Heart left ventricle (tissue), 16 donors: ENCODE measurements at regions not wholly inside any gene's neighbourhood (a gene's known extent, or its start where the extent isn't known, plus 50 kb on each side); places are given as distances from the start of the nearest gene placed in this dataset.
"Not testable (repeated sequence)": the region's sequence is repeated elsewhere in the genome, so short reads cannot be mapped to it uniquely, and the experiment has no call there.

Source experiments
- ATAC-seq, 4 donors: fragments of 200-7000 bp; cut with Tn5 transposase; one replicate each; pipeline ENCODE4 v1.9.1; 2020 to 2022; ENCODE audit warnings: moderate library complexity in 4 of 4, mild to moderate bottlenecking in 3 of 4, moderate number of reproducible peaks in 1 of 4
- DNase-seq, 5 donors: peaks; one replicate each; pipeline ENCODE4 v3.0.0-alpha.2; 2020
- H3K27ac ChIP-seq, 12 donors: fragments of 200-600 bp; sonication (generic) in 4 of 12; one replicate each; pipeline versions ENCODE4 v1.5.0 to v1.8.0; 2016 to 2022; ENCODE audit warnings: mild to moderate bottlenecking in 2 of 12
- H3K27me3 ChIP-seq, 9 donors: fragments of 200-600 bp; sonication (generic) in 2 of 9; one replicate each; pipeline versions ENCODE4 v1.5.1 to v1.8.0; 2016 to 2022; ENCODE audit warnings: mild to moderate bottlenecking in 3 of 9
- H3K36me3 ChIP-seq, 9 donors: fragments of 200-600 bp; sonication (generic) in 2 of 9; one replicate each; pipeline versions ENCODE4 v1.5.0 to v1.8.0; 2018 to 2022; ENCODE audit warnings: mild to moderate bottlenecking in 2 of 9
- H3K4me1 ChIP-seq, 12 donors: fragments of 200-600 bp; sonication (generic) in 4 of 12; one replicate each; pipeline versions ENCODE4 v1.5.0 to v1.8.0; 2016 to 2022; ENCODE audit warnings: mild to moderate bottlenecking in 3 of 12
- H3K4me3 ChIP-seq, 12 donors: fragments of 200-600 bp; sonication (generic) in 4 of 12; one replicate each; pipeline versions ENCODE4 v1.5.0 to v1.8.0; 2017 to 2022; ENCODE audit warnings: mild to moderate bottlenecking in 9 of 12, moderate library complexity in 4 of 12
- H3K9me3 ChIP-seq, 12 donors: fragments of 200-600 bp; sonication (generic) in 4 of 12; one replicate each; pipeline versions ENCODE4 v1.5.0 to v1.8.0; 2016 to 2022; ENCODE audit warnings: mild to moderate bottlenecking in 1 of 12
- POLR2A ChIP-seq, 2 donors: fragments of 450-650 bp; IDR thresholded peaks; one replicate each; pipeline ENCODE4 v1.6.1; 2017; ENCODE audit warnings: antibody characterized with exemption in 2 of 2, mild to moderate bottlenecking in 2 of 2, moderate library complexity in 2 of 2
- WGBS, 4 donors: extraction: QIAGEN DNeasy Blood & Tissue Kit in 2 of 4; methylation state at CpG; one replicate each; pipeline versions ENCODE4 v1.1.5 to v1.1.7; 2013 to 2018; 5-methylcytosine and 5-hydroxymethylcytosine counted together
- intact Hi-C, 10 donors: fragments of 100-400 bp; cut with DNase I; formaldehyde crosslinking; loops; one replicate each; pipeline versions ENCODE4 v1.11.1 to v1.14.2; 2022
- TF ChIP-seq, protein P1 (sequence below), 12 donors: fragments of 200-600 bp; sonication (generic) in 4 of 12; IDR thresholded peaks; one replicate each; pipeline versions ENCODE4 v1.5.0 to v1.8.0; 2018 to 2022; ENCODE audit warnings: antibody characterized with exemption in 12 of 12, mild to moderate bottlenecking in 5 of 12
- donor health status: ischemic (EF 13 %, LVEDD 7.1; RV severe dilation, severe dysfunction).
- donor health status: healthy with polysubstance abuse.
- donor health status: DM: no; HTN: yes; CAD: no.
- donor health status: DM: no; HTN: no; CAD: no.
- donor health status: ischemic (EF 25% LVEDD 6.9; RV normal size, moderate dysfunction).
- donor health status: ischemic (EF 25% LVEDD 5.7; RV mildly dilated, moderate dysfunction).
- donor health status: healthy.
- donor health status: DM: yes; HTN: yes; CAD: no.
- donor health status: ischemic (EF 35%, LVEDD 5.7; RV mildly dilated, moderate dysfunction).
- donor health status: nonischemic (EF 11% LVEDD 7.7; RV severe dilation, severe dysfunction).
- donor health status: DM: yes; HTN: yes; CAD: no.
- donor health status: PGD.
- donor health status: ischemic (EF 29% LVEDD 5.4; RV normal size, mild dysfunction).
- donor health status: nonischemic (EF 23%, LVEDD 6.1; RV moderate dilation, normal function).

GRCh38 chr13:44713788-44714469 is 137.8 kb upstream of the TSC22D1 start:
- Histone ChIP-seq H3K4me1 (peaks cover 0 to 26% (median 2%) of the 10 kb centered on the region in 12 donors), H3K27me3 (no peaks in the 10 kb centered on the region), H3K27ac (peak overlapping the region in 2 of 12 donors; percentile 27 to 55), H3K4me3 (no peak overlapping the region), H3K36me3 (no peaks in the 10 kb centered on the region), H3K9me3 (no peaks in the 10 kb centered on the region)
- intact Hi-C loops = no loop called here
- peak in 1 of 5 donors; percentile 34 for DNase-seq
- peak in 3 of 4 donors; percentile 27 to 73 (median 68) for ATAC-seq
- WGBS, 4 donors = 71 to 85% (median 78%) methylated on average over 3 of the region's 3 CpGs
- TF ChIP-seq POLR2A (IDR thresholded peaks at IDR 0.05) = no peak
- TF ChIP-seq, protein P1, sequence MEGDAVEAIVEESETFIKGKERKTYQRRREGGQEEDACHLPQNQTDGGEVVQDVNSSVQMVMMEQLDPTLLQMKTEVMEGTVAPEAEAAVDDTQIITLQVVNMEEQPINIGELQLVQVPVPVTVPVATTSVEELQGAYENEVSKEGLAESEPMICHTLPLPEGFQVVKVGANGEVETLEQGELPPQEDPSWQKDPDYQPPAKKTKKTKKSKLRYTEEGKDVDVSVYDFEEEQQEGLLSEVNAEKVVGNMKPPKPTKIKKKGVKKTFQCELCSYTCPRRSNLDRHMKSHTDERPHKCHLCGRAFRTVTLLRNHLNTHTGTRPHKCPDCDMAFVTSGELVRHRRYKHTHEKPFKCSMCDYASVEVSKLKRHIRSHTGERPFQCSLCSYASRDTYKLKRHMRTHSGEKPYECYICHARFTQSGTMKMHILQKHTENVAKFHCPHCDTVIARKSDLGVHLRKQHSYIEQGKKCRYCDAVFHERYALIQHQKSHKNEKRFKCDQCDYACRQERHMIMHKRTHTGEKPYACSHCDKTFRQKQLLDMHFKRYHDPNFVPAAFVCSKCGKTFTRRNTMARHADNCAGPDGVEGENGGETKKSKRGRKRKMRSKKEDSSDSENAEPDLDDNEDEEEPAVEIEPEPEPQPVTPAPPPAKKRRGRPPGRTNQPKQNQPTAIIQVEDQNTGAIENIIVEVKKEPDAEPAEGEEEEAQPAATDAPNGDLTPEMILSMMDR (IDR thresholded peaks at IDR 0.05) = no peak

GRCh38 chr13:44711706-44712105 is 135.6 kb upstream of the TSC22D1 start:
- Histone ChIP-seq H3K9me3 (peaks cover 0 to 8% (median 0%) of the 10 kb centered on the region in 12 donors), H3K36me3 (no peaks in the 10 kb centered on the region), H3K4me1 (peaks cover 0 to 26% (median 2%) of the 10 kb centered on the region in 12 donors), H3K4me3 (no peak overlapping the region), H3K27ac (no peak overlapping the region), H3K27me3 (no peaks in the 10 kb centered on the region)
- DNase-seq (no peak), ATAC-seq (no peak)
- 78 to 84% (median 79%) methylated on average over 1 of the region's 1 CpG for WGBS, 4 donors
- intact Hi-C loops = no loop called here
- TF ChIP-seq, protein P1 (IDR thresholded peaks at IDR 0.05) = no peak
- no peak for TF ChIP-seq POLR2A (IDR thresholded peaks at IDR 0.05)

GRCh38 chr13:44710576-44710975 is 134.4 kb upstream of the TSC22D1 start:
- TF ChIP-seq POLR2A (IDR thresholded peaks at IDR 0.05) = no peak
- TF ChIP-seq, protein P1 (IDR thresholded peaks at IDR 0.05) = no peak
- no peak overlapping the region for H3K4me3 ChIP-seq
- intact Hi-C loops = no loop called here
- DNase-seq (no peak), ATAC-seq (peak in 2 of 4 donors; percentile 52 to 71)
- H3K27me3 ChIP-seq = no peaks in the 10 kb centered on the region
- WGBS, 4 donors = 73 to 81% (median 75%) methylated on average over 2 of the region's 2 CpGs
- no peak overlapping the region for H3K27ac ChIP-seq
- H3K36me3 ChIP-seq = no peaks in the 10 kb centered on the region
- peaks cover 0 to 21% (median 2%) of the 10 kb centered on the region in 12 donors for H3K4me1 ChIP-seq
- peaks cover 0 to 8% (median 0%) of the 10 kb centered on the region in 12 donors for H3K9me3 ChIP-seq

DNA sequence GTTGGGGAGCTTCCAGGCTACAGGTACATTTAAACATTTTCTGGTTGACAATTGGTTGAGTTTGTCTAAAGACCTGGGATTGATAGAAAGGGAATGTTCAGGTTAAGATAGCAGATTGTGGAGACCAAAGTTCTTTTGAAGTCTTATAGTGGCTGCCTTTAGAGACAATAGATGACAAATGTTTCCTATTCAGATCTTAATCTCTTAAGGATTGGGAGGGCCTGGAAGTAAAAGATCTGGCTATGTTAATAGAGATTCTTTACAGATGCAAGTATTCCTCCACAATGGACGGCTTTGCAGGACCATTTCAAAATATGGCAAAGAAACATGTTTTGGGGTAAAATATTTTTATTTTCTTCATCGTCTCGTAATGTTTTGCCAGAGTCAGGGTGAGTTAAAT is 128.7 kb upstream of the TSC22D1 start:
- not testable (repeated sequence) for H3K4me3 ChIP-seq, H3K4me1 ChIP-seq, H3K27ac ChIP-seq, DNase-seq, H3K36me3 ChIP-seq, H3K27me3 ChIP-seq, ATAC-seq, H3K9me3 ChIP-seq
- 66 to 83% (median 72%) methylated on average over 3 of the region's 3 CpGs for WGBS, 4 donors
- intact Hi-C loops = loop anchor here in 1 of 10 donors (10.0 kb wide), 1 partner anchor 50 kb away; no protein-coding TSS in a partner anchor
